ENCODE measurements at regions not wholly inside any gene's neighbourhood (a gene's known extent, or its start where the extent isn't known, plus 50 kb on each side); places are given as distances from the start of the nearest gene placed in this dataset.
"Not testable (repeated sequence)": the region's sequence is repeated elsewhere in the genome, so short reads cannot be mapped to it uniquely, and the experiment has no call there.

- H3K36me3 ChIP-seq (ENCODE audit: control insufficient read depth, insufficient read depth, low read length); DNase-seq (ENCODE audit: low read depth); H3K27me3 ChIP-seq (ENCODE audit: control insufficient read depth, insufficient read depth, low read length); CTCF ChIA-PET; POLR2A ChIA-PET; H3K4me3 ChIP-seq (ENCODE audit: low read depth, low read length): not testable (repeated sequence)
Measured at GRCh38 chr16:18135024-18135423, 201.5 kb downstream of the NPIPA8 start.

GRCh38 chr16:18131587-18131986, 204.9 kb downstream of the NPIPA8 start:
- H3K27me3 ChIP-seq (ENCODE audit: control insufficient read depth, insufficient read depth, low read length); POLR2A ChIA-PET; CTCF ChIA-PET; H3K4me3 ChIP-seq (ENCODE audit: low read depth, low read length); H3K36me3 ChIP-seq (ENCODE audit: control insufficient read depth, insufficient read depth, low read length); DNase-seq (ENCODE audit: low read depth): not testable (repeated sequence)
- peak; percentile 57 for TF ChIP-seq CTCF (IDR thresholded peaks at IDR 0.05; ENCODE audit: insufficient read depth, low read depth, low read length)

- DNase-seq (ENCODE audit: low read depth); POLR2A ChIA-PET; H3K27me3 ChIP-seq (ENCODE audit: control insufficient read depth, insufficient read depth, low read length); H3K36me3 ChIP-seq (ENCODE audit: control insufficient read depth, insufficient read depth, low read length); H3K4me3 ChIP-seq (ENCODE audit: low read depth, low read length): not testable (repeated sequence)
- CTCF ChIA-PET: interaction anchor here (0.7 kb wide), 1 partner anchor 760 kb away, joined by 3 read pairs; no protein-coding TSS in a partner anchor
Measured at GRCh38 chr16:18130478-18131120, 205.9 kb downstream of the NPIPA8 start.

- CTCF ChIA-PET; H3K36me3 ChIP-seq (ENCODE audit: control insufficient read depth, insufficient read depth, low read length); H3K4me3 ChIP-seq (ENCODE audit: low read depth, low read length); DNase-seq (ENCODE audit: low read depth); POLR2A ChIA-PET; H3K27me3 ChIP-seq (ENCODE audit: control insufficient read depth, insufficient read depth, low read length): not testable (repeated sequence)
Measured at GRCh38 chr16:18127033-18127432, 209.5 kb downstream of the NPIPA8 start.

GRCh38 chr16:18119092-18119491, 217.4 kb downstream of the NPIPA8 start:
- CTCF ChIA-PET; DNase-seq (ENCODE audit: low read depth); H3K36me3 ChIP-seq (ENCODE audit: control insufficient read depth, insufficient read depth, low read length); POLR2A ChIA-PET; H3K4me3 ChIP-seq (ENCODE audit: low read depth, low read length); H3K27me3 ChIP-seq (ENCODE audit: control insufficient read depth, insufficient read depth, low read length): not testable (repeated sequence)

- CTCF ChIA-PET; H3K4me3 ChIP-seq (ENCODE audit: low read depth, low read length); POLR2A ChIA-PET; DNase-seq (ENCODE audit: low read depth); H3K27me3 ChIP-seq (ENCODE audit: control insufficient read depth, insufficient read depth, low read length); H3K36me3 ChIP-seq (ENCODE audit: control insufficient read depth, insufficient read depth, low read length): not testable (repeated sequence)
Measured at GRCh38 chr16:18118684-18119083, 217.9 kb downstream of the NPIPA8 start.

GRCh38 chr16:18118071-18118470, 218.5 kb downstream of the NPIPA8 start:
- H3K4me3 ChIP-seq (ENCODE audit: low read depth, low read length); POLR2A ChIA-PET; DNase-seq (ENCODE audit: low read depth); H3K27me3 ChIP-seq (ENCODE audit: control insufficient read depth, insufficient read depth, low read length); CTCF ChIA-PET; H3K36me3 ChIP-seq (ENCODE audit: control insufficient read depth, insufficient read depth, low read length): not testable (repeated sequence)

- H3K4me3 ChIP-seq (ENCODE audit: low read depth, low read length); CTCF ChIA-PET; DNase-seq (ENCODE audit: low read depth); H3K27me3 ChIP-seq (ENCODE audit: control insufficient read depth, insufficient read depth, low read length); H3K36me3 ChIP-seq (ENCODE audit: control insufficient read depth, insufficient read depth, low read length); POLR2A ChIA-PET: not testable (repeated sequence)
Measured at GRCh38 chr16:18104412-18104811, 232.1 kb downstream of the NPIPA8 start.

- H3K36me3 ChIP-seq (ENCODE audit: control insufficient read depth, insufficient read depth, low read length); H3K4me3 ChIP-seq (ENCODE audit: low read depth, low read length); H3K27me3 ChIP-seq (ENCODE audit: control insufficient read depth, insufficient read depth, low read length); CTCF ChIA-PET; POLR2A ChIA-PET; DNase-seq (ENCODE audit: low read depth): not testable (repeated sequence)
Measured at GRCh38 chr16:18101077-18101476, 235.5 kb downstream of the NPIPA8 start.

- H3K36me3 ChIP-seq (ENCODE audit: control insufficient read depth, insufficient read depth, low read length); H3K4me3 ChIP-seq (ENCODE audit: low read depth, low read length); DNase-seq (ENCODE audit: low read depth); CTCF ChIA-PET; H3K27me3 ChIP-seq (ENCODE audit: control insufficient read depth, insufficient read depth, low read length); POLR2A ChIA-PET: not testable (repeated sequence)
Measured at GRCh38 chr16:18092605-18093004, 243.9 kb downstream of the NPIPA8 start.

GRCh38 chr16:18080658-18081363, 255.7 kb downstream of the NPIPA8 start:
- H3K27me3 ChIP-seq (ENCODE audit: control insufficient read depth, insufficient read depth, low read length); POLR2A ChIA-PET; H3K36me3 ChIP-seq (ENCODE audit: control insufficient read depth, insufficient read depth, low read length); H3K4me3 ChIP-seq (ENCODE audit: low read depth, low read length); CTCF ChIA-PET; DNase-seq (ENCODE audit: low read depth): not testable (repeated sequence)

- POLR2A ChIA-PET; H3K27me3 ChIP-seq (ENCODE audit: control insufficient read depth, insufficient read depth, low read length); H3K4me3 ChIP-seq (ENCODE audit: low read depth, low read length); DNase-seq (ENCODE audit: low read depth); H3K36me3 ChIP-seq (ENCODE audit: control insufficient read depth, insufficient read depth, low read length); CTCF ChIA-PET: not testable (repeated sequence)
Measured at GRCh38 chr16:18077910-18078309, 258.6 kb downstream of the NPIPA8 start.
